Smooth muscle cell of the brain vasculature (primary cell): ENCODE measurements at regions not wholly inside any gene's neighbourhood (a gene's known extent, or its start where the extent isn't known, plus 50 kb on each side); places are given as distances from the start of the nearest gene placed in this dataset.

ENCODE experiments used
- DNase-seq: peaks from one replicate; pipeline ENCODE4 v3.0.0-alpha.2; 2012; ENCODE audit warnings: low read depth, low spot score

- no peak for DNase-seq
Measured at GRCh38 chr7:24521917-24522623, 51.2 kb upstream of the PALS2 start.
